B cell (primary cell): ENCODE measurements at regions not wholly inside any gene's neighbourhood (a gene's known extent, or its start where the extent isn't known, plus 50 kb on each side); places are given as distances from the start of the nearest gene placed in this dataset.

Source experiments
- ATAC-seq: fragments of 200-7000 bp; cut with Tn5 transposase; one replicate; pipeline ENCODE4 v1.10.0; 2021; ENCODE audit warnings: low read depth, mild to moderate bottlenecking, moderate number of reproducible peaks, moderate library complexity
- CTCF ChIA-PET: fragments of 350-600 bp; sonication (Branson Sonifier 250); formaldehyde crosslinking; loops from one replicate; lab custom pipeline; 2021; ENCODE audit warnings: antibody characterized with exemption, inconsistent platforms; lab: Charles Lee
- POLR2A ChIA-PET: fragments of 350-600 bp; sonication (Branson Sonifier 250); formaldehyde crosslinking; loops from one replicate; lab custom pipeline; 2021; ENCODE audit warnings: antibody characterized with exemption; lab: Charles Lee
- DNase-seq: peaks from one replicate; pipeline ENCODE4 v3.0.0; 2013
- H2AFZ ChIP-seq: 2 replicates; pipeline ENCODE4 v1.6.1; 2012; ENCODE audit warnings: mild to moderate bottlenecking, low read depth, low read length; ENCODE audit not compliant: insufficient read depth, poor library complexity, severe bottlenecking
- H3K27ac ChIP-seq, 2 donors: 1 replicate in 1 of 2; 2 replicates in 1 of 2; pipeline ENCODE4 v1.5.1; 2012 to 2013; ENCODE audit warnings: low read length in 2 of 2, mild to moderate bottlenecking in 2 of 2, moderate library complexity in 1 of 2
- H3K27me3 ChIP-seq, 4 experiments: fragments of 200-600 bp in 1 of 4; sonication (generic) in 1 of 4; replicated peaks in 1 of 4; 1 replicate in 2 of 4; 2 replicates in 2 of 4; pipeline versions ENCODE4 v1.6.1 to v1.7.0; 2013 to 2016; ENCODE audit warnings: low read length in 3 of 4, mild to moderate bottlenecking in 2 of 4, mixed read lengths in 1 of 4, moderate library complexity in 1 of 4; ENCODE audit not compliant: insufficient read depth in 4 of 4, control insufficient read depth in 3 of 4; ENCODE audit errors: control extremely low read depth in 1 of 4
- H3K36me3 ChIP-seq, 2 experiments: replicated peaks in 1 of 2; 1 replicate in 1 of 2; 2 replicates in 1 of 2; pipeline versions ENCODE4 v1.6.1 to v1.7.1; 2013; ENCODE audit warnings: low read length in 1 of 2; ENCODE audit not compliant: insufficient read depth in 2 of 2, control insufficient read depth in 1 of 2; ENCODE audit errors: control extremely low read depth in 1 of 2, extremely low read depth in 1 of 2
- H3K4me1 ChIP-seq, 2 donors: fragments of 200-600 bp in 1 of 2; sonication (generic) in 1 of 2; 1 replicate in 1 of 2; 2 replicates in 1 of 2; pipeline versions ENCODE4 v1.5.1 to v1.6.1; 2013 to 2017; ENCODE audit warnings: low read length in 2 of 2; ENCODE audit not compliant: control insufficient read depth in 2 of 2, insufficient read depth in 2 of 2
- H3K4me2 ChIP-seq: replicated peaks from 2 replicates; pipeline ENCODE3; 2012; ENCODE audit warnings: mild to moderate bottlenecking, low read depth, low read length; ENCODE audit not compliant: poor library complexity, severe bottlenecking
- H3K4me3 ChIP-seq, 5 experiments: fragments of 200-600 bp in 1 of 5; sonication (generic) in 1 of 5; 1 replicate in 3 of 5; 2 replicates in 2 of 5; pipeline versions ENCODE4 v1.5.1 to v1.7.0; 2011 to 2016; ENCODE audit warnings: low read length in 4 of 5, mild to moderate bottlenecking in 4 of 5, low read depth in 2 of 5, control low read depth in 1 of 5, moderate library complexity in 1 of 5; ENCODE audit not compliant: insufficient read depth in 1 of 5; ENCODE audit errors: control extremely low read depth in 1 of 5, extremely low read depth in 1 of 5
- H3K79me2 ChIP-seq: fragments of 200-600 bp; sonication (generic); one replicate; pipeline ENCODE4 v1.6.0; 2016; ENCODE audit warnings: low read length; ENCODE audit not compliant: control insufficient read depth, insufficient read depth
- H3K9ac ChIP-seq: fragments of 200-600 bp; sonication (generic); 2 replicates; pipeline ENCODE4 v1.6.1; 2017; ENCODE audit warnings: mild to moderate bottlenecking, low read length, moderate library complexity
- H3K9me3 ChIP-seq, 3 donors: one replicate each; pipeline versions ENCODE4 v1.6.1 to v1.7.1; 2013; ENCODE audit warnings: low read length in 2 of 3; ENCODE audit not compliant: control insufficient read depth in 2 of 3, insufficient read depth in 1 of 3; ENCODE audit errors: control extremely low read depth in 1 of 3
- H4K20me1 ChIP-seq: 2 replicates; pipeline ENCODE4 v1.6.0; 2012; ENCODE audit warnings: mild to moderate bottlenecking, low read length; ENCODE audit not compliant: insufficient read depth, control insufficient read depth, poor library complexity, severe bottlenecking
- H3K27ac Mint-ChIP-seq: one replicate; pipeline ENCODE4 v1.8.0; 2021; ENCODE audit warnings: mixed read lengths
- H3K27me3 Mint-ChIP-seq: one replicate; pipeline ENCODE4 v1.8.0; 2021; ENCODE audit warnings: mixed read lengths
- H3K4me1 Mint-ChIP-seq: one replicate; pipeline ENCODE4 v1.8.0; 2021; ENCODE audit warnings: mixed read lengths
- H3K4me3 Mint-ChIP-seq: one replicate; pipeline ENCODE4 v1.8.0; 2021; ENCODE audit warnings: mixed read lengths
- H3K9me3 Mint-ChIP-seq: one replicate; pipeline ENCODE4 v1.8.0; 2022; ENCODE audit warnings: mixed read lengths; ENCODE audit not compliant: insufficient read depth
- CTCF ChIP-seq: fragments of 200-600 bp; IDR thresholded peaks from one replicate; pipeline ENCODE4 v1.8.0; 2022; ENCODE audit warnings: antibody characterized with exemption, mild to moderate bottlenecking
- EZH2 ChIP-seq: IDR thresholded peaks from 2 replicates; pipeline ENCODE4 v1.6.1; 2012; ENCODE audit warnings: borderline replicate concordance, low read depth, mild to moderate bottlenecking, moderate library complexity, low read length; ENCODE audit not compliant: insufficient read depth, poor library complexity, severe bottlenecking
- WGBS: methylation state at CpG from one replicate; pipeline ENCODE4 v1.1.5; 2013; ENCODE audit warnings: missing lambda C conversion rate; ENCODE audit not compliant: insufficient coverage; 5-methylcytosine and 5-hydroxymethylcytosine counted together
- intact Hi-C: fragments of 100-400 bp; cut with micrococcal nuclease; formaldehyde crosslinking; loops from one replicate; pipeline ENCODE4 v1.10.0; 2022

- Histone ChIP-seq H3K27ac (no peak overlapping the region), H4K20me1 (no peaks in the 10 kb centered on the region), H3K4me2 (no peak overlapping the region), H3K36me3 (no peaks in the 10 kb centered on the region), H3K79me2 (no peaks in the 10 kb centered on the region), H2AFZ (no peak overlapping the region), H3K4me1 (no peaks in the 10 kb centered on the region), H3K27me3 (no peaks in the 10 kb centered on the region), H3K4me3 (no peak overlapping the region), H3K9ac (no peak overlapping the region), H3K9me3 (peaks cover 0 to 6% (median 6%) of the 10 kb centered on the region in 3 donors)
- TF ChIP-seq CTCF (no peak), EZH2 (no peak)
- no peak for ATAC-seq
- no peaks in the 10 kb centered on the region for H3K9me3 Mint-ChIP-seq
- ChIA-PET POLR2A (no interaction called here), CTCF (no interaction called here)
- H3K4me1 Mint-ChIP-seq: no peaks in the 10 kb centered on the region
- WGBS: 100% methylated on average over 1 of the region's 1 CpG
- H3K27me3 Mint-ChIP-seq: no peaks in the 10 kb centered on the region
- intact Hi-C loops: no loop called here
- no peak overlapping the region for H3K4me3 Mint-ChIP-seq
- H3K27ac Mint-ChIP-seq: no peak overlapping the region
- DNase-seq: no peak
Measured at GRCh38 chr14:82776958-82777357, 1243.3 kb upstream of the SEL1L start.

- no peak overlapping the region for H3K9ac ChIP-seq
- peaks cover 0 to 6% (median 4%) of the 10 kb centered on the region in 3 donors for H3K9me3 ChIP-seq
- H3K4me3 Mint-ChIP-seq: no peak overlapping the region
- H3K4me1 Mint-ChIP-seq: no peaks in the 10 kb centered on the region
- no peak for ATAC-seq
- no peaks in the 10 kb centered on the region for H3K27me3 ChIP-seq
- H3K36me3 ChIP-seq: no peaks in the 10 kb centered on the region
- intact Hi-C loops: no loop called here
- H4K20me1 ChIP-seq: no peaks in the 10 kb centered on the region
- peaks cover 2% of the 10 kb centered on the region for H3K9me3 Mint-ChIP-seq
- DNase-seq: no peak
- H2AFZ ChIP-seq: no peak overlapping the region
- H3K27ac Mint-ChIP-seq: no peak overlapping the region
- no peak overlapping the region for H3K4me3 ChIP-seq
- H3K27ac ChIP-seq: no peak overlapping the region
- H3K4me2 ChIP-seq: no peak overlapping the region
- WGBS: no CpG with 5 or more reads among the region's 1 CpG
- ChIA-PET POLR2A (no interaction called here), CTCF (no interaction called here)
- TF ChIP-seq CTCF: no peak
- TF ChIP-seq EZH2: no peak
- H3K79me2 ChIP-seq: no peaks in the 10 kb centered on the region
- H3K27me3 Mint-ChIP-seq: no peaks in the 10 kb centered on the region
- H3K4me1 ChIP-seq: no peaks in the 10 kb centered on the region
Measured at GRCh38 chr14:82778008-82778590, 1244.4 kb upstream of the SEL1L start.
